Activated naive CD4-positive, alpha-beta T cell treated with anti-CD3 and anti-CD28 coated beads, Interleukin-2, amount 10 ng/mL, durations not matched to agents 7 days and 5 days (primary cell): ENCODE measurements at regions not wholly inside any gene's neighbourhood (a gene's known extent, or its start where the extent isn't known, plus 50 kb on each side); places are given as distances from the start of the nearest gene placed in this dataset.
"Not testable (repeated sequence)": the region's sequence is repeated elsewhere in the genome, so short reads cannot be mapped to it uniquely, and the experiment has no call there.

ENCODE experiments used
- CTCF ChIA-PET: fragments of 350-600 bp; sonication (Branson Sonifier 250); formaldehyde crosslinking; loops from one replicate; lab custom pipeline; 2021; ENCODE audit warnings: antibody characterized with exemption; lab: Charles Lee
- DNase-seq: peaks from one replicate; pipeline ENCODE4 v3.0.0-alpha.2; 2020
- H3K27ac Mint-ChIP-seq: one replicate; pipeline ENCODE4 v1.8.0; 2021; ENCODE audit warnings: mild to moderate bottlenecking, moderate library complexity, mixed read lengths
- H3K27me3 Mint-ChIP-seq: one replicate; pipeline ENCODE4 v1.8.0; 2021; ENCODE audit warnings: mild to moderate bottlenecking, mixed read lengths
- H3K36me3 Mint-ChIP-seq: one replicate; pipeline ENCODE4 v1.8.0; 2021; ENCODE audit warnings: mixed read lengths
- H3K4me1 Mint-ChIP-seq: one replicate; pipeline ENCODE4 v1.8.0; 2021; ENCODE audit warnings: mixed read lengths
- H3K4me3 Mint-ChIP-seq: one replicate; pipeline ENCODE4 v1.8.0; 2021; ENCODE audit warnings: mild to moderate bottlenecking, moderate library complexity, mixed read lengths
- H3K9me3 Mint-ChIP-seq: one replicate; pipeline ENCODE4 v1.8.0; 2021; ENCODE audit warnings: mixed read lengths

DNA sequence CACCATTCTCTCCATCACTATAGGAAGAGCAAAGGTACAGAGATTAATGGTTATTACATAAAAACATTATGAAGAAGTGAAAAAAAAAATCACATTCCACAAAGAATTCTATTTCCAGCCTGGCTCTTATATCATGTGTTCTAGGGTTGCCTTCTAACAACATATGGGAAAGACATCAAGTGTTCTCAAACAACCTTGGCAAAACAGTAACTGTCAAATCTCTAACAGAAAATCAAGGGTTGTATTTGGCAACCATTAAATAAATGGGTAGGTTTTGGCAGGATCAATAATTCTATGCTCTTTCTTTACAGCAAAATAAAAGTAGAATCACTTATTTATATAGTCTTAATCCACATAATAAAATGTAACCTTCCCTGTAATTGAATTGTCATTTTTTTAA lies 728.9 kb downstream of the MAT2B start:
- H3K36me3 Mint-ChIP-seq, result no peaks in the 10 kb centered on the region
- no peaks in the 10 kb centered on the region for H3K27me3 Mint-ChIP-seq
- CTCF ChIA-PET, result no interaction called here
- H3K27ac Mint-ChIP-seq, result no peak overlapping the region
- no peak for DNase-seq
- H3K9me3 Mint-ChIP-seq, result peaks cover 3% of the 10 kb centered on the region
- no peak overlapping the region for H3K4me3 Mint-ChIP-seq
- no peaks in the 10 kb centered on the region for H3K4me1 Mint-ChIP-seq

DNA sequence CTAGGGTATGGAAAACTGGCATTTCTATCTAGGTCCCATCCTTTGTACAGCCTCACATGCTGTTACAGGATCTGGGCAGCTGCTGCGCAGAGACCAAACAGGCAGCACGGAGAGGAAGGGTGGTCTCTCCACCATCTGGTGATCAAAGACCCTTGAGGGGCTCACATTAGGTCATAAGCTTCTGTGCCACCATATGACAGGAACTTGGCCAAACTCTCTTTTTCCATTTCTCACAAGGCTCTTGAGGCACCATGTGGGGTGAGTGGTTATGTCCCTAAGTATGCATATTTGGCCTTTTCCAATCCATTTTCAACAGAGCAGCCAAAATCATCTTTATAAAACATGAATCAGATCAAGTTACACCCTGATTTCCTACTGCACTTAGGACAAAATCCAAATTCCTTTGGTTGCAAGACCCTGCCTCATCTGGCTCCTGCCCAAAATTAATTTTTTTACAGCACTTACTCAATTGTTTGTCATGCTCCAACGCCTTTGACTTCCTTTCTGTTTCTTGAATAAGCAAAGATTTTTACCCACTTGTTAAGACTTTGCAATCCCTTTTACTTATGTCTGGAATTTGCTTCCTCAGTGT lies 730.0 kb downstream of the MAT2B start:
- DNase-seq, result no peak
- H3K9me3 Mint-ChIP-seq, result peaks cover 3% of the 10 kb centered on the region
- no peak overlapping the region for H3K27ac Mint-ChIP-seq
- H3K4me1 Mint-ChIP-seq, result no peaks in the 10 kb centered on the region
- no peak overlapping the region for H3K4me3 Mint-ChIP-seq
- CTCF ChIA-PET, result no interaction called here
- no peaks in the 10 kb centered on the region for H3K27me3 Mint-ChIP-seq
- no peaks in the 10 kb centered on the region for H3K36me3 Mint-ChIP-seq

DNA sequence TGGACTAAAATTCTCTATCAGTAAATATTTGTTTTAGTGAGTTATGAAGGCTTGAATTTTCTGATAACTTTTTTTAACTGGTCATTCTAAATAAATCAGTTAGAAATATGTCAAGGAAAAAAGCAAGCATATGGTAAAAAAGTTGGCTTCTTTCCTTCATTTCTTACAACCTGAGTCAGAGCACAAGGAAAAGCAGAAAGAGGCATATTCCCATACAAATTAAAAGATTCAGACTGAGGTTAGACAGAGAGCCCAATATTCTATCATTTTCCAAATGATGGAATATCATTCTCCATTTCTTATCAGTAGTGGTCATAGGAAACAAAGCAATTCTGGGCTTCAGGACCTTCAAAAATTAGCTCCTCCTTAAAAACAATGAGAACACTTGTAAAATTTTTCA lies 732.1 kb downstream of the MAT2B start:
- no peaks in the 10 kb centered on the region for H3K4me1 Mint-ChIP-seq
- H3K27ac Mint-ChIP-seq, result no peak overlapping the region
- H3K9me3 Mint-ChIP-seq, result no peaks in the 10 kb centered on the region
- H3K4me3 Mint-ChIP-seq, result no peak overlapping the region
- no peak for DNase-seq
- CTCF ChIA-PET, result interaction anchor here (0.5 kb wide), 1 partner anchor 10 kb away, joined by 3 read pairs; no protein-coding TSS in a partner anchor
- H3K36me3 Mint-ChIP-seq, result no peaks in the 10 kb centered on the region
- no peaks in the 10 kb centered on the region for H3K27me3 Mint-ChIP-seq

DNA sequence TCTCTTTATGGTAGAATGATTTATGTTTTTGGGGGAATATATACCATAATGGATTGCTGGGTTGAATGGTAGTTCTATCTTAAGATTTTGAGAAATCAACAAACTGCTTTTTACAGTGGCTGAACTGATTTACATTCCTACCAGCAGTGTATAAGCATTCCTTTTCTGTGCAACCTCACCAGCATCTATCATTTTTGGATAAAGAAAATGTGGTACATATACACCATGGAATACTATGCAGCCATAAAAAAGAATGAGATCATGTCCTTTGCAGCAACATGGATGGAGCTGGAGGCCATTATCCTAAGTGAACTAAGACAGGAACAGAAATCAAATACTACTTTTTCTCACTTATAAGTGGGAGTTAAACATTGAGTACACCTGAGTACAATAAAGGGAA lies 746.4 kb downstream of the MAT2B start:
- DNase-seq, H3K36me3 Mint-ChIP-seq, H3K27ac Mint-ChIP-seq, H3K27me3 Mint-ChIP-seq, H3K4me3 Mint-ChIP-seq, H3K4me1 Mint-ChIP-seq, CTCF ChIA-PET: not testable (repeated sequence)
- peaks cover 12% of the 10 kb centered on the region for H3K9me3 Mint-ChIP-seq

DNA sequence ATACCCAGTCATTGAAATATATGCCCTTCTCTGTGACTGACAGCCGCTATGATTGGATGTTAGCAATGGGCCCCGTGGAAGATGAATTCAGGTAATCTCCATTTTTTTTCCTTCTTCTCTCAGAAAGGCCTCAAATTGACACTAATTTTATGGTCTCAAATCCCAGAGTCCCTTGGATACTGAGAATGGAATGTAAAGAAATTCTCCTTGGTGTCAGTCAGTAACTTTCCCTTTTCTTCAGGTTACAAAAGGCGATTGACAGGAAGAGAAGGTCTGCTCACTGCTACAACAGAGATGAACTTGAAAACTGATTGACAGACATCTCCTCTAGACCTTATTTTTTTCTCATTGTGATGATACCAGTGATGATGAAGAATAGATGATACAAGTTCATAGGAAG lies 748.3 kb downstream of the MAT2B start:
- CTCF ChIA-PET, result no interaction called here
- no peak for DNase-seq
- Mint-ChIP-seq H3K27me3 (no peaks in the 10 kb centered on the region), H3K27ac (no peak overlapping the region), H3K4me3 (no peak overlapping the region), H3K9me3 (peaks cover 10% of the 10 kb centered on the region), H3K4me1 (no peaks in the 10 kb centered on the region), H3K36me3 (no peaks in the 10 kb centered on the region)

DNA sequence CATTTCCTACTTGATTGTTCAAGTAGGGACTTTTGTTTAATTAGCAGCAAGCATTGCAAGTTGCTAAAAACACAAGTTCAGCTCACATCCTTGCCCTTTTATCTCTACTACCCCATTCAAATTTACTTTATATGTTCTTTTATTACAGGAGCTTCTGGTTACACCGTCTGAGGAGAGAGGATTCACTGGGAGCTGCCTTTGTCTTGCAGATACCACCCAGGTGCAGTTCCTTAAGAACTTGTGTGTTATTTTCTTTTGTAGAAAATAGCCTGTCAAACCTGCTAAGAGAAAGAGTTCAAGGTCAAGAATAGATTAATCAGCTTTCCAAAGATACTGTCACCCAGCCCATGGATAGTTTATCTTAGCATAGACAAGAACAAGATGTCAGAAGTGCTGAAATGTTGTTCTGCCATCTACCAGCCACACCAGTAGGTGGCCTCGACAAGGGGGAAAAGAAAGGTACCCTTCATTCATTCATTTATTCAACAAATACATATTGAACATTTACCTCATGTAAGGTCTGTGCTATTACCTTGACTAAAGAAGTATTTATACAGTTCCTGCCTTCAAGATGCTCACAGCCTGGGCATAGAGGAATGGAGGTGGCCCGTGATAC lies 750.3 kb downstream of the MAT2B start:
- Mint-ChIP-seq H3K27me3 (no peaks in the 10 kb centered on the region), H3K27ac (no peak overlapping the region), H3K36me3 (no peaks in the 10 kb centered on the region), H3K9me3 (peaks cover 12% of the 10 kb centered on the region), H3K4me1 (no peaks in the 10 kb centered on the region), H3K4me3 (no peak overlapping the region)
- no peak for DNase-seq
- CTCF ChIA-PET, result no interaction called here

DNA sequence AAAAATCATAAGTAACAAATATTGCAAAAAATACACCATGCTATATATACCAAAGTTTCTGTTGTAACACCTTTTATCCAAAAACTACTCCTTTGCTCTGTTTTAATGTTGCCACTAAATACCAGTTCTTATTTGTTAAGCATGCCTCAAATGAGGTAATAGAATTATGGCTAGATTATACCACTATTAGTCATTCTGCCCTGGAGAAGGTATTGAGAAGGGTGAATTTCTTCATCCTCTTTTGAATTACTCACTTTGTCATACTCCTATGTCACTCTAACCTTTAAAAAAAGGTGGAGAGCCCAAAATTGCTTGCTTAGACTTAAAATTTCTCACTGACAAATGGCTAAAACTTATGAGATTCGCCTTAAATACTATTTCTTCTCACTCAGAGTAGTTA lies 750.9 kb downstream of the MAT2B start:
- H3K36me3 Mint-ChIP-seq, result no peaks in the 10 kb centered on the region
- H3K9me3 Mint-ChIP-seq, result peaks cover 12% of the 10 kb centered on the region
- CTCF ChIA-PET, result no interaction called here
- no peak overlapping the region for H3K27ac Mint-ChIP-seq
- H3K4me1 Mint-ChIP-seq, result no peaks in the 10 kb centered on the region
- H3K4me3 Mint-ChIP-seq, result no peak overlapping the region
- DNase-seq, result no peak
- no peaks in the 10 kb centered on the region for H3K27me3 Mint-ChIP-seq

DNA sequence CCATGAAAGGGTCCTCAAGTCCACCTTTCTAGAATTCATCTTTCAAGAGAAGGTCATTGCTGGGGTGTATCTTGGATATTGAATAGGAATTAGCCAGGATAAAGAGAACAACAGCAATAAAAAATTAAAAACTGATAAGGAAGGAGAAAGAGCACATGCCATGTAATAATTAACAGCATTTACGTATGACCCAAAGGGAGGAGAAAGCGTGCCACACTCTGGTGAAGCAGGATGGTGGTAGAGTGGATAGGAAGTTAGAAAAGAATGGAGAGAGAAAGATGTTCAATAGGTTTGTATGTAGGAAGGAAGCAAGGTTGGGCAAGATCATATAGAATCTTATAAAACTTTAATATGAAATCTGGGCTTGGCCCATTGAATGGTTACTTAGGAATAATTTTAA lies 751.5 kb downstream of the MAT2B start:
- no peaks in the 10 kb centered on the region for H3K36me3 Mint-ChIP-seq
- no peaks in the 10 kb centered on the region for H3K4me1 Mint-ChIP-seq
- DNase-seq, result no peak
- peaks cover 12% of the 10 kb centered on the region for H3K9me3 Mint-ChIP-seq
- H3K27me3 Mint-ChIP-seq, result no peaks in the 10 kb centered on the region
- H3K27ac Mint-ChIP-seq, result no peak overlapping the region
- CTCF ChIA-PET, result no interaction called here
- no peak overlapping the region for H3K4me3 Mint-ChIP-seq

DNA sequence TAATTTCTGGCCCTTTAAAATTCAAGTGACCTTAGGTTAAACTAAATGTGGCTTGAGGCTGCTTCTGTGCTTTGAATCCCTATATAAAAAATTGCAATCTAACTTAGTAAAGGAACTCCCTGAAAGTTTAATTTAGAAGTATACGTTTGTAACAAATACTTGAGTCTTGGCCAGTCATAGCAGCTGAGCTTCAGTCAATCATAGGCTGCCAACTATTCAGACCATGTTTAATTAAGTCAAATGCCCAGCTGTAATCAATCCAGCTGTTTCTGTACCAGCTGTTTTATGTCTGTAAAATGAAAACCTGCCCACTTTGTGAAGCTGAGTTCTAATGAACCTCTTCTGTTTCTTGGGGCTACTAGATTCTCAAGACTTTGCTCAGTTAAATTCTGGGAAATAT lies 760.1 kb downstream of the MAT2B start:
- no peaks in the 10 kb centered on the region for H3K27me3 Mint-ChIP-seq
- H3K4me3 Mint-ChIP-seq, result no peak overlapping the region
- H3K27ac Mint-ChIP-seq, result no peak overlapping the region
- no peaks in the 10 kb centered on the region for H3K4me1 Mint-ChIP-seq
- no peak for DNase-seq
- peaks cover 7% of the 10 kb centered on the region for H3K9me3 Mint-ChIP-seq
- H3K36me3 Mint-ChIP-seq, result no peaks in the 10 kb centered on the region
- CTCF ChIA-PET, result no interaction called here

DNA sequence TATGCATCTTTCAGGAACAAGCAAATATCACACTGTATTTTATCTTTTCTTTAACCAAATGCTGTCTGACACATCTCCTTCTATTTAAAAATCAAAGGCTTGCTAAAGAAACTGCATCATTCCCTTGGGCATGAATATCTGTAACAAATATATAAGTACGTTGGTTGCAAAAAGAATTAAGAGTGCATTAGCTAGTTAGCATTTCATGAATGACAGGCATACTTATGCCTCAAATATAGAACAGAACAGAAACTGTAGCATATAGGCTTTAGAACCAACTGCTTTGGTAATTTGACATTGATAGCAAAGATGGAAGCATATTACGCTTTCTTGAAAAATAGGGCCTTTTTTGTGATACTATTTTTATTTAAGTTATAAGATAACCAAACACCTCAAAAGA lies 761.2 kb downstream of the MAT2B start:
- Mint-ChIP-seq H3K4me1 (no peaks in the 10 kb centered on the region), H3K4me3 (no peak overlapping the region), H3K27me3 (no peaks in the 10 kb centered on the region), H3K27ac (no peak overlapping the region), H3K9me3 (peaks cover 7% of the 10 kb centered on the region), H3K36me3 (no peaks in the 10 kb centered on the region)
- CTCF ChIA-PET, result no interaction called here
- DNase-seq, result no peak

DNA sequence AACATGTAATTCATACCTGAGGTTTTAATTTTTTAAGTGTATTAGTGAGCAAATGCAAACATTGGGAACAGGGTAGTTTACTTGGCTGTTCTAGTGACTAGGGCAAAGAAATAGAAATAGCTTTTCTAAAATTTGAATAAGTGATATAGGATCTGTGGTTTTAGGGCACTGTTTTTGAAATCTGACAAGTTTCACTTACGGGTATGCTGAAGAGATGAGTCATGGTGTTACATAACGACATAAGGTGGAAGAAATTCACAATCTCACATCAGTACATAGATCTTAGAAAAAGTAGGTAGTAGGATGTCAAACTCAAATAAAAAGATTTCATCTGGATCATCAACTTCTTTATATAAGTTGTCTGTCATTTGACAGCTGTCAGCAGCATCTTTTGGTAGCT lies 772.3 kb downstream of the MAT2B start:
- Mint-ChIP-seq H3K9me3 (peaks cover 5% of the 10 kb centered on the region), H3K4me1 (no peaks in the 10 kb centered on the region), H3K36me3 (no peaks in the 10 kb centered on the region), H3K4me3 (no peak overlapping the region), H3K27ac (no peak overlapping the region), H3K27me3 (no peaks in the 10 kb centered on the region)
- CTCF ChIA-PET, result no interaction called here
- DNase-seq, result no peak

DNA sequence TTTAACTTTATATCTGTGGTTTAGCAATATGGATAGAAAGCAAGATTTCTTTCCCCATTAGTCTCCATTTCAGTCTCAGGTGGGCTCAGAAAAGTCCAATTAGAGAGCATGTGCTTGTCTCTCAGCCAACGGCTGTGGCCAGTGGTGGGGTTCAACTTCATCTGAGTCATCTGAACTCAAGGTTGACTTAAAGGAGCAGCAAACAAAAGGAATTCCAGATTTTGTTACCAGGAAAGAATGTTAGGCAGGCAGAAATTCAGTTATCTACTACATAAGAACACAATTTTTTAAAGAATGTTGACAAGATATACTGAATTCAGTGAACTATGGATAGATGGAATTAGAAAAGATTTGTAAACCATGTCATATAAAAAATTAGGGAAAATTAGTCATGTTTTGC lies 784.1 kb downstream of the MAT2B start:
- Mint-ChIP-seq H3K27ac (no peak overlapping the region), H3K9me3 (peaks cover 13% of the 10 kb centered on the region), H3K36me3 (no peaks in the 10 kb centered on the region), H3K4me1 (no peaks in the 10 kb centered on the region), H3K4me3 (no peak overlapping the region), H3K27me3 (no peaks in the 10 kb centered on the region)
- DNase-seq, result no peak
- CTCF ChIA-PET, result no interaction called here

DNA sequence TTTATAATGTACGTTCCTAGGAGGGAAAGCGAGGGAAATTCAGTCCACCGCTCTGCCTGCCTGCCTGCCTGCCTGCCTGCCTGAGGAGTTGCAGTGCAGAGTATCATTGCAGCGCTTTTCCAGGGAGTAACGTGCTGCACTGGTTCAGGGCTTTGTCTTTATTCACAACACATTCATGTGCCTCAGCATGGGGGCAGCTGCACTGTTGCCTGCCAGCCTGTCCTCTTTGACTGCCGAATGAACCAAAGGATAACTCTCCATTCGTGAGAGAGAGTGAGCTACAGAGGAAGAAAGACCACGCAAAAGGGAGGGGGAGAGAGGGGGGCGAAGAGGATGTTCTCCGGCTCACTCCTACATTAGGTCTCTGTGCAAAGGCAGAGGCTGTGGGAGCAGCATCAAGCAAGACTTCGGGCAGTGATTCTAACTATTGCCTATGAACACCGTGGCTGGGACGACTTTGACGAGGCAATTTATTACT lies 791.2 kb downstream of the MAT2B start:
- CTCF ChIA-PET, result no interaction called here
- no peaks in the 10 kb centered on the region for H3K27me3 Mint-ChIP-seq
- H3K4me1 Mint-ChIP-seq, result no peaks in the 10 kb centered on the region

DNA sequence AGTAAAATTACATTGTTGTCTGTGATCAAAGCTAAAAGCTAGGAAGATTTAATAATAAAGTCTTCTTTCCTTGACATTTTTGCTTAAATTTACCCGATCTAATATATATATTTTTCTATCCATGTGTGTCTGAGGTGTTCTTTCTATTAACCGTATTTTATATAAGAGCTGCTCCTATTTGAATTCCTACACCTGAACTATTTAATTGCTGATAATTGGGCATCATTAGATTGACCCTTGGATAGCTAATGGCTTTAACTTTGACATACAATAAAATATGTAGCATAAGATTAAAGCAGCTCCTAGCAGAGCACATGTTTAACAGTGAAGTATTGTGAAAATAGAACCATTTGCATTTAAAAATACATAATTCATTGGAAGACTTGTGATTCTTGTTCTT lies 792.7 kb downstream of the MAT2B start:
- Mint-ChIP-seq H3K4me1 (no peaks in the 10 kb centered on the region), H3K27ac (no peak overlapping the region), H3K36me3 (no peaks in the 10 kb centered on the region), H3K27me3 (no peaks in the 10 kb centered on the region), H3K4me3 (no peak overlapping the region), H3K9me3 (peaks cover 6% of the 10 kb centered on the region)
- CTCF ChIA-PET, result no interaction called here
- no peak for DNase-seq

More for the DNA sequence above, 791.2 kb downstream of the MAT2B start:
- H3K36me3 Mint-ChIP-seq, result no peaks in the 10 kb centered on the region
- H3K27ac Mint-ChIP-seq, result no peak overlapping the region
- no peak for DNase-seq
- no peak overlapping the region for H3K4me3 Mint-ChIP-seq
- peaks cover 5% of the 10 kb centered on the region for H3K9me3 Mint-ChIP-seq

DNA sequence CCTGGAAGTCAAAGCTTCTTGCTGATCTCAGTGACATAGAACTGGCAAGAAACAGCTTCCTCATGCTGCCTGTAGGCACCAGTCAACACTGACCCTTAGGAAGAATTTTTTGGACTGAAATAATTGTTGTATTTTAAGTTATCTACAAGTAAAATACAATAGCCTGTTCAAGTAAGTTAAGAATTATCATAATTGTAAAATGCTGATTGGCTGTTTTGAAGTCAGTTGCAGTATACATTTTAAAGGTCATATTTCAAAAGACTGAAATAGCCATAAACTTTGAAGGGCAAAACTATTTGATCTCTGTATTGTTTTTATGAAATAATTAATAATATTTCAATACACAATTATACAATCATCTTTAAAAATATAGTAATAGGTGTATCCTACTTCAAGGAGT lies 794.9 kb downstream of the MAT2B start:
- Mint-ChIP-seq H3K27ac (no peak overlapping the region), H3K9me3 (peaks cover 1% of the 10 kb centered on the region), H3K36me3 (no peaks in the 10 kb centered on the region), H3K4me1 (no peaks in the 10 kb centered on the region), H3K27me3 (no peaks in the 10 kb centered on the region), H3K4me3 (no peak overlapping the region)
- no peak for DNase-seq
- CTCF ChIA-PET, result no interaction called here
